AG04450 (cell line): ENCODE measurements at regions not wholly inside any gene's neighbourhood (a gene's known extent, or its start where the extent isn't known, plus 50 kb on each side); places are given as distances from the start of the nearest gene placed in this dataset.

Experiments used
- CTCF ChIA-PET: fragments of 300-600, 350-600 bp; formaldehyde crosslinking; extraction: SDS; loops from one replicate; lab custom pipeline; 2022; ENCODE audit warnings: antibody characterized with exemption, inconsistent platforms; lab: Charles Lee
- POLR2A ChIA-PET: fragments of 350-600 bp; formaldehyde crosslinking; extraction: SDS; loops from one replicate; lab custom pipeline; 2021; ENCODE audit warnings: antibody characterized with exemption, inconsistent platforms; lab: Yijun Ruan, JAX
- DNase-seq: peaks from one replicate; pipeline ENCODE4 v3.0.0-alpha.2; 2011; ENCODE audit warnings: low read depth, low spot score
- H3K27ac ChIP-seq: one replicate; pipeline ENCODE4 v1.5.1; 2012; ENCODE audit warnings: low read depth, low read length, control low read depth
- H3K27me3 ChIP-seq: one replicate; pipeline ENCODE4 v1.6.0; 2012; ENCODE audit warnings: low read length; ENCODE audit not compliant: control insufficient read depth, insufficient read depth
- H3K4me3 ChIP-seq: 2 replicates; pipeline ENCODE4 v1.5.1; 2011; ENCODE audit warnings: mild to moderate bottlenecking, low read depth, low read length, control low read depth
- H3K9me3 ChIP-seq: 2 replicates; pipeline ENCODE4 v1.5.1; 2012; ENCODE audit warnings: low read length; ENCODE audit not compliant: control insufficient read depth, insufficient read depth
- TF ChIP-seq, protein P1 (sequence below): IDR thresholded peaks from 2 replicates; pipeline ENCODE4 v1.5.1; 2011; ENCODE audit warnings: low read depth, low read length, control low read depth, inconsistent platforms

GRCh38 chr3:18035641-18036449 lies 293.4 kb upstream of the TBC1D5 start:
- Histone ChIP-seq H3K4me3 (no peak overlapping the region), H3K27me3 (no peaks in the 10 kb centered on the region), H3K9me3 (no peaks in the 10 kb centered on the region), H3K27ac (no peak overlapping the region)
- no peak for DNase-seq
- CTCF ChIA-PET: no interaction called here
- TF ChIP-seq, protein P1, sequence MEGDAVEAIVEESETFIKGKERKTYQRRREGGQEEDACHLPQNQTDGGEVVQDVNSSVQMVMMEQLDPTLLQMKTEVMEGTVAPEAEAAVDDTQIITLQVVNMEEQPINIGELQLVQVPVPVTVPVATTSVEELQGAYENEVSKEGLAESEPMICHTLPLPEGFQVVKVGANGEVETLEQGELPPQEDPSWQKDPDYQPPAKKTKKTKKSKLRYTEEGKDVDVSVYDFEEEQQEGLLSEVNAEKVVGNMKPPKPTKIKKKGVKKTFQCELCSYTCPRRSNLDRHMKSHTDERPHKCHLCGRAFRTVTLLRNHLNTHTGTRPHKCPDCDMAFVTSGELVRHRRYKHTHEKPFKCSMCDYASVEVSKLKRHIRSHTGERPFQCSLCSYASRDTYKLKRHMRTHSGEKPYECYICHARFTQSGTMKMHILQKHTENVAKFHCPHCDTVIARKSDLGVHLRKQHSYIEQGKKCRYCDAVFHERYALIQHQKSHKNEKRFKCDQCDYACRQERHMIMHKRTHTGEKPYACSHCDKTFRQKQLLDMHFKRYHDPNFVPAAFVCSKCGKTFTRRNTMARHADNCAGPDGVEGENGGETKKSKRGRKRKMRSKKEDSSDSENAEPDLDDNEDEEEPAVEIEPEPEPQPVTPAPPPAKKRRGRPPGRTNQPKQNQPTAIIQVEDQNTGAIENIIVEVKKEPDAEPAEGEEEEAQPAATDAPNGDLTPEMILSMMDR: no peak
- POLR2A ChIA-PET: interaction anchor here (0.7 kb wide), 1 partner anchor 154 kb away, joined by 3 read pairs; no protein-coding TSS in a partner anchor

GRCh38 chr3:18033581-18034108 lies 291.2 kb upstream of the TBC1D5 start:
- ChIA-PET POLR2A (no interaction called here), CTCF (no interaction called here)
- Histone ChIP-seq H3K9me3 (no peaks in the 10 kb centered on the region), H3K27me3 (no peaks in the 10 kb centered on the region), H3K4me3 (no peak overlapping the region), H3K27ac (no peak overlapping the region)
- TF ChIP-seq, protein P1: no peak
- no peak for DNase-seq

- ChIA-PET POLR2A (no interaction called here), CTCF (no interaction called here)
- no peak overlapping the region for H3K27ac ChIP-seq
- H3K9me3 ChIP-seq: no peaks in the 10 kb centered on the region
- DNase-seq: no peak
- no peak overlapping the region for H3K4me3 ChIP-seq
- no peaks in the 10 kb centered on the region for H3K27me3 ChIP-seq
- TF ChIP-seq, protein P1: no peak
These were observed 288.0 kb upstream of the TBC1D5 start for GRCh38 chr3:18030371-18030870.

DNA sequence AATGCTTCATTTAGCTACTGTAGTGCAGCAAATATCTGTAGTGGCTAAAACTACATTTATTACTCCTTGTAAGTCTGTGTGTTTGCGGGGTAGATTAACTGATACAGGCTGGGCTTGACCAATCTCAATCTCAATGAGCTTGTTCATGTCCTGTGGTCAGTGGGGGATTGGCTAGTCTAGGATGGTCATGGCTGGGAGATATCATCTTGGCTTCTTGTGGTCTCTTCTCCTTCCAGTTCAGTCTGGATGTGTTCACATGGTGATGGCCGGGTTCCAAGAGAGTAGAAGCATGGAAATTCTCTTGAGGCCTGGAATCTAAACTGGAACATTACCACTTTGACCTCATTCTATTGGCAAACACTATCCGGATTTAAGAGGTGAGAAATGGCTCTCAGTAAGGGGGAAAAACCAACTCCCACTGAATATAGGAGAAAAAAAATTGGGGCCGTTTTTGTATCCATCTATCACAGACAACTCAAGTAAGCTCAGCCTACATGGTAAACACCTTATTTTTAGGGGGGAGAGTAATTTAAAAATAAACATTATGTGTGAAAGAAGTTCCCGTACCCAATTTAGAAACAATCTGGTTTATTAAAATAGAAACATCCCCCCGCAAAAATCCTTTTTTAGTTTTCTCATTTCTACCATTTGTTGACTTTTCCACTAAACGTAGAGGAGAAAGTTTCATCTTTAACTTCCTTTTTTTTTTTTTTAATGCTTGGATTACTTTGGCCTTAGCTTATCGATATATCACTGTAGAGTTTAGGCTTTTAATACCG lies 284.9 kb upstream of the TBC1D5 start:
- CTCF ChIA-PET: interaction anchor here (0.6 kb wide), 1 partner anchor 21 kb away, joined by 3 read pairs; no protein-coding TSS in a partner anchor
- Histone ChIP-seq H3K27me3 (no peaks in the 10 kb centered on the region), H3K4me3 (no peak overlapping the region), H3K9me3 (no peaks in the 10 kb centered on the region), H3K27ac (no peak overlapping the region)
- DNase-seq: no peak
- TF ChIP-seq, protein P1: no peak
- POLR2A ChIA-PET: no interaction called here
